NCI-H526 treated with DMSO at 0.1 percent for 48 hours (cell line): ENCODE measurements at regions not wholly inside any gene's neighbourhood (a gene's known extent, or its start where the extent isn't known, plus 50 kb on each side); places are given as distances from the start of the nearest gene placed in this dataset.
A peak's percentile ranks its signal among the peaks of the same experiment; 100 is the strongest.
"Not testable (repeated sequence)": the region's sequence is repeated elsewhere in the genome, so short reads cannot be mapped to it uniquely, and the experiment has no call there.

Experiments
- DNase-seq: peaks from one replicate; lab custom pipeline; 2025; lab: John Stamatoyannopoulos, UW

- not testable (repeated sequence) for DNase-seq
Measured at GRCh38 chr1:145553795-145554194, 54.0 kb upstream of the GPR89A start.

- DNase-seq: no peak
Measured at GRCh38 chr1:145545055-145545454, 62.7 kb upstream of the GPR89A start.

- DNase-seq: not testable (repeated sequence)
Measured at GRCh38 chr1:145541685-145542084, 66.1 kb upstream of the GPR89A start.

- DNase-seq: not testable (repeated sequence)
Measured at GRCh38 chr1:145541246-145541645, 66.5 kb upstream of the GPR89A start.

GRCh38 chr1:145538118-145538882 is 69.5 kb upstream of the GPR89A start:
- not testable (repeated sequence) for DNase-seq

GRCh38 chr1:145537003-145537402 is 70.8 kb upstream of the GPR89A start:
- DNase-seq: not testable (repeated sequence)

GRCh38 chr1:145535461-145535860 is 72.3 kb upstream of the GPR89A start:
- DNase-seq: not testable (repeated sequence)

- DNase-seq: not testable (repeated sequence)
Measured at GRCh38 chr1:145528068-145528564, 79.7 kb upstream of the GPR89A start.

- not testable (repeated sequence) for DNase-seq
Measured at GRCh38 chr1:145520159-145520558, 87.6 kb upstream of the GPR89A start.

GRCh38 chr1:145519302-145519701 is 88.5 kb upstream of the GPR89A start:
- not testable (repeated sequence) for DNase-seq

- peak; percentile 37 for DNase-seq
Measured at GRCh38 chr1:145513017-145513416, 87.6 kb upstream of the NBPF20 start.

GRCh38 chr1:145508053-145508452 is 82.7 kb upstream of the NBPF20 start:
- not testable (repeated sequence) for DNase-seq

GRCh38 chr1:145505663-145506647 is 80.6 kb upstream of the NBPF20 start:
- not testable (repeated sequence) for DNase-seq

- not testable (repeated sequence) for DNase-seq
Measured at GRCh38 chr1:145504834-145505413, 79.5 kb upstream of the NBPF20 start.

GRCh38 chr1:145504310-145504709 is 78.9 kb upstream of the NBPF20 start:
- DNase-seq: not testable (repeated sequence)

GRCh38 chr1:145500251-145500650 is 74.8 kb upstream of the NBPF20 start:
- not testable (repeated sequence) for DNase-seq

- DNase-seq: not testable (repeated sequence)
Measured at GRCh38 chr1:145495077-145495871, 69.9 kb upstream of the NBPF20 start.

GRCh38 chr1:145488193-145488933 is 63.0 kb upstream of the NBPF20 start:
- DNase-seq: not testable (repeated sequence)

GRCh38 chr1:145487156-145487555 is 61.8 kb upstream of the NBPF20 start:
- DNase-seq: not testable (repeated sequence)

- DNase-seq: not testable (repeated sequence)
Measured at GRCh38 chr1:145484257-145484656, 58.9 kb upstream of the NBPF20 start.
